Mucosa of descending colon (tissue), 3 donors: ENCODE measurements at regions not wholly inside any gene's neighbourhood (a gene's known extent, or its start where the extent isn't known, plus 50 kb on each side); places are given as distances from the start of the nearest gene placed in this dataset.

Experiments
- ATAC-seq: fragments of 200-7000 bp; cut with Tn5 transposase; one replicate; pipeline ENCODE4 v1.9.1; 2020; ENCODE audit warnings: mild to moderate bottlenecking, moderate library complexity
- DNase-seq, 3 donors: peaks; one replicate each; pipeline ENCODE4 v3.0.0-alpha.2; 2020
- H3K36me3 ChIP-seq: fragments of 200-600 bp; one replicate; pipeline ENCODE4 v1.8.0; 2021; ENCODE audit warnings: low read depth, mild to moderate bottlenecking
- H3K4me1 ChIP-seq: fragments of 200-600 bp; one replicate; pipeline ENCODE4 v1.8.0; 2021; ENCODE audit warnings: low read depth, mild to moderate bottlenecking
- H3K4me3 ChIP-seq: fragments of 200-600 bp; one replicate; pipeline ENCODE4 v1.8.0; 2021; ENCODE audit warnings: mild to moderate bottlenecking
- H3K9me3 ChIP-seq: fragments of 200-600 bp; one replicate; pipeline ENCODE4 v1.8.0; 2021; ENCODE audit warnings: mild to moderate bottlenecking
- CTCF ChIP-seq: fragments of 200-600 bp; IDR thresholded peaks from one replicate; pipeline ENCODE4 v1.8.0; 2022; ENCODE audit warnings: antibody characterized with exemption, mild to moderate bottlenecking
- intact Hi-C, 2 donors: fragments of 100-400 bp; cut with DNase I in 1 of 2; cut with micrococcal nuclease in 1 of 2; formaldehyde crosslinking; loops; one replicate each; pipeline versions ENCODE4 v1.11.0 to v1.11.1; 2022; cut with DNase I, micrococcal nuclease
- donor health status: DM: no; HTN: no; CAD: no; lungs with moderate emphysema.
- donor health status: DM: no; HTN: no; CAD: no.
- donor health status: DM: no; HTN: yes; CAD: no.

- H3K4me3 ChIP-seq: no peak overlapping the region
- no peak for TF ChIP-seq CTCF
- no peaks in the 10 kb centered on the region for H3K4me1 ChIP-seq
- no peaks in the 10 kb centered on the region for H3K9me3 ChIP-seq
- H3K36me3 ChIP-seq: no peaks in the 10 kb centered on the region
- DNase-seq (no peak), ATAC-seq (no peak)
- intact Hi-C loops: no loop called here
These were observed 1079.1 kb downstream of the BCL11B start for GRCh38 chr14:98192946-98193345.

GRCh38 chr14:98194821-98195220, 1077.2 kb downstream of the BCL11B start:
- no peak for ATAC-seq
- intact Hi-C loops: no loop called here
- H3K9me3 ChIP-seq: no peaks in the 10 kb centered on the region

GRCh38 chr14:98195256-98195655, 1076.7 kb downstream of the BCL11B start:
- no peak for TF ChIP-seq CTCF
- no peaks in the 10 kb centered on the region for H3K9me3 ChIP-seq
- DNase-seq (no peak), ATAC-seq (no peak)
- H3K36me3 ChIP-seq: no peaks in the 10 kb centered on the region
- H3K4me3 ChIP-seq: no peak overlapping the region
- no peaks in the 10 kb centered on the region for H3K4me1 ChIP-seq
- intact Hi-C loops: no loop called here

More at GRCh38 chr14:98194821-98195220, 1077.2 kb downstream of the BCL11B start:
- Histone ChIP-seq H3K4me1 (no peaks in the 10 kb centered on the region), H3K4me3 (no peak overlapping the region), H3K36me3 (no peaks in the 10 kb centered on the region)
- no peak for DNase-seq
- no peak for TF ChIP-seq CTCF

GRCh38 chr14:98197933-98198332, 1074.1 kb downstream of the BCL11B start:
- Histone ChIP-seq H3K4me3 (no peak overlapping the region), H3K36me3 (no peaks in the 10 kb centered on the region), H3K9me3 (no peaks in the 10 kb centered on the region), H3K4me1 (no peaks in the 10 kb centered on the region)
- ATAC-seq (no peak), DNase-seq (no peak)
- no peak for TF ChIP-seq CTCF
- intact Hi-C loops: no loop called here

- intact Hi-C loops: no loop called here
- Histone ChIP-seq H3K36me3 (no peaks in the 10 kb centered on the region), H3K9me3 (no peaks in the 10 kb centered on the region), H3K4me3 (no peak overlapping the region), H3K4me1 (no peaks in the 10 kb centered on the region)
- DNase-seq (peak in 1 of 3 donors; percentile 28), ATAC-seq (peak; percentile 61)
- no peak for TF ChIP-seq CTCF
These were observed 1073.6 kb downstream of the BCL11B start for GRCh38 chr14:98198385-98198784.

GRCh38 chr14:98200601-98201000, 1071.4 kb downstream of the BCL11B start:
- ATAC-seq (no peak), DNase-seq (no peak)
- H3K36me3 ChIP-seq: no peaks in the 10 kb centered on the region
- TF ChIP-seq CTCF: no peak
- no peak overlapping the region for H3K4me3 ChIP-seq
- H3K9me3 ChIP-seq: no peaks in the 10 kb centered on the region
- intact Hi-C loops: no loop called here
- H3K4me1 ChIP-seq: no peaks in the 10 kb centered on the region
